ENCODE measurements at regions not wholly inside any gene's neighbourhood (a gene's known extent, or its start where the extent isn't known, plus 50 kb on each side); places are given as distances from the start of the nearest gene placed in this dataset.

DNA sequence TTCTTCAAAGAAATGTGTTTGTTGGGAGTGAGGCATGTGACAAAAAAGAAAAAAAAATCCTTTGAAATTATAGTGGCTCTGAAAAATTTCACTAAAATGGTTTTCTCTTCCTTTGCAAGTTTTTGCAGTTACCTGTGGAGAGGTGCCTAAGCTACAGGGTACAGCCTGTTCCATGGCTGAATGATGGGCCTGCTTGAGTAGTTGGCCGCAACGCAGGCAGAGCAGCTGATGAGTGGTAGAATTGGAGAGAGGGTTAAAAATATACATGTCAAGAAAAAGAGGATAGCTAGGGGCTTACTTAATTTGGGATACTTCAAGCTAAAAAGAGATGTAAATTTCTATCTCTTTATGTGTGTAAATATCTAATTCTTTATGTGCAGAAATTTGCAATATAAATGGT is 629.1 kb upstream of the SLC10A2 start:
- TF ChIP-seq, protein P1, sequence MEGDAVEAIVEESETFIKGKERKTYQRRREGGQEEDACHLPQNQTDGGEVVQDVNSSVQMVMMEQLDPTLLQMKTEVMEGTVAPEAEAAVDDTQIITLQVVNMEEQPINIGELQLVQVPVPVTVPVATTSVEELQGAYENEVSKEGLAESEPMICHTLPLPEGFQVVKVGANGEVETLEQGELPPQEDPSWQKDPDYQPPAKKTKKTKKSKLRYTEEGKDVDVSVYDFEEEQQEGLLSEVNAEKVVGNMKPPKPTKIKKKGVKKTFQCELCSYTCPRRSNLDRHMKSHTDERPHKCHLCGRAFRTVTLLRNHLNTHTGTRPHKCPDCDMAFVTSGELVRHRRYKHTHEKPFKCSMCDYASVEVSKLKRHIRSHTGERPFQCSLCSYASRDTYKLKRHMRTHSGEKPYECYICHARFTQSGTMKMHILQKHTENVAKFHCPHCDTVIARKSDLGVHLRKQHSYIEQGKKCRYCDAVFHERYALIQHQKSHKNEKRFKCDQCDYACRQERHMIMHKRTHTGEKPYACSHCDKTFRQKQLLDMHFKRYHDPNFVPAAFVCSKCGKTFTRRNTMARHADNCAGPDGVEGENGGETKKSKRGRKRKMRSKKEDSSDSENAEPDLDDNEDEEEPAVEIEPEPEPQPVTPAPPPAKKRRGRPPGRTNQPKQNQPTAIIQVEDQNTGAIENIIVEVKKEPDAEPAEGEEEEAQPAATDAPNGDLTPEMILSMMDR (IDR thresholded peaks at IDR 0.05; ENCODE audit: low read length), result no peak
- TF ChIP-seq EZH2 (IDR thresholded peaks at IDR 0.05; ENCODE audit: borderline replicate concordance, low read length), result no peak
